ENCODE measurements at regions not wholly inside any gene's neighbourhood (a gene's known extent, or its start where the extent isn't known, plus 50 kb on each side); places are given as distances from the start of the nearest gene placed in this dataset.

GRCh38 chr12:89181271-89181920 is 170.9 kb downstream of the DUSP6 start:
- TF ChIP-seq CTCF (IDR thresholded peaks at IDR 0.05) (no peak), POLR2A (IDR thresholded peaks at IDR 0.05) (no peak)

Data from heart left ventricle (tissue), 13 donors.